A549 (cell line): ENCODE measurements at regions not wholly inside any gene's neighbourhood (a gene's known extent, or its start where the extent isn't known, plus 50 kb on each side); places are given as distances from the start of the nearest gene placed in this dataset.

Experiments
- EP300 ChIP-seq, 2 experiments: fragments of >200 bp; sonication (Bioruptor Twin); formaldehyde crosslinking; IDR thresholded peaks; 2 replicates in 1 of 2; 3 replicates in 1 of 2; pipeline ENCODE4 v1.6.1; 2016 to 2017
- HOXA7 ChIP-seq: fragments of 250-450 bp; sonication (Bioruptor Pico); IDR thresholded peaks from 2 replicates; pipeline ENCODE4 v1.5.0; 2020; ENCODE audit warnings: mild to moderate bottlenecking, moderate library complexity
- KDM1A ChIP-seq: fragments of 200-600 bp; sonication (generic); IDR thresholded peaks from 2 replicates; pipeline ENCODE4 v1.6.1; 2016; ENCODE audit warnings: low read depth, mild to moderate bottlenecking
- POLR2A ChIP-seq: IDR thresholded peaks from 2 replicates; pipeline ENCODE4 v1.6.1; 2012; ENCODE audit warnings: mild to moderate bottlenecking, low read length
- POLR2AphosphoS2 ChIP-seq: conservative IDR thresholded peaks from 2 replicates; pipeline ENCODE4 v1.6.1; 2012; ENCODE audit warnings: low read length, improper control_type of control experiment, inconsistent platforms
- SMC3 ChIP-seq: fragments of >200 bp; sonication (Bioruptor Twin); formaldehyde crosslinking; IDR thresholded peaks from 3 replicates; pipeline ENCODE4 v1.6.1; 2018; ENCODE audit warnings: inconsistent platforms
- TP53 ChIP-seq: fragments of 250-450 bp; sonication (Bioruptor Pico); IDR thresholded peaks from 2 replicates; pipeline ENCODE4 v1.5.0; 2021; ENCODE audit warnings: mild to moderate bottlenecking, moderate library complexity
- TF ChIP-seq, protein P1 (sequence below): fragments of >200 bp; sonication (Bioruptor Twin); formaldehyde crosslinking; IDR thresholded peaks from 3 replicates; pipeline ENCODE4 v1.5.1; 2016
- TF ChIP-seq, protein P2 (sequence below): IDR thresholded peaks from 2 replicates; pipeline ENCODE4 v1.6.1; 2012

- TF ChIP-seq SMC3 (no peak), POLR2A (no peak), HOXA7 (CRISPR knock-in tag) (no peak), KDM1A (no peak), POLR2AphosphoS2 (no peak), EP300 (IDR thresholded peaks at IDR 0.05) (no peak), TP53 (CRISPR knock-in tag) (no peak)
- TF ChIP-seq, protein P1, sequence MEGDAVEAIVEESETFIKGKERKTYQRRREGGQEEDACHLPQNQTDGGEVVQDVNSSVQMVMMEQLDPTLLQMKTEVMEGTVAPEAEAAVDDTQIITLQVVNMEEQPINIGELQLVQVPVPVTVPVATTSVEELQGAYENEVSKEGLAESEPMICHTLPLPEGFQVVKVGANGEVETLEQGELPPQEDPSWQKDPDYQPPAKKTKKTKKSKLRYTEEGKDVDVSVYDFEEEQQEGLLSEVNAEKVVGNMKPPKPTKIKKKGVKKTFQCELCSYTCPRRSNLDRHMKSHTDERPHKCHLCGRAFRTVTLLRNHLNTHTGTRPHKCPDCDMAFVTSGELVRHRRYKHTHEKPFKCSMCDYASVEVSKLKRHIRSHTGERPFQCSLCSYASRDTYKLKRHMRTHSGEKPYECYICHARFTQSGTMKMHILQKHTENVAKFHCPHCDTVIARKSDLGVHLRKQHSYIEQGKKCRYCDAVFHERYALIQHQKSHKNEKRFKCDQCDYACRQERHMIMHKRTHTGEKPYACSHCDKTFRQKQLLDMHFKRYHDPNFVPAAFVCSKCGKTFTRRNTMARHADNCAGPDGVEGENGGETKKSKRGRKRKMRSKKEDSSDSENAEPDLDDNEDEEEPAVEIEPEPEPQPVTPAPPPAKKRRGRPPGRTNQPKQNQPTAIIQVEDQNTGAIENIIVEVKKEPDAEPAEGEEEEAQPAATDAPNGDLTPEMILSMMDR = no peak
- TF ChIP-seq, protein P2, sequence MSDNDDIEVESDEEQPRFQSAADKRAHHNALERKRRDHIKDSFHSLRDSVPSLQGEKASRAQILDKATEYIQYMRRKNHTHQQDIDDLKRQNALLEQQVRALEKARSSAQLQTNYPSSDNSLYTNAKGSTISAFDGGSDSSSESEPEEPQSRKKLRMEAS = no peak
Observed at GRCh38 chr9:2363781-2364180, 257.8 kb upstream of the VLDLR start.
